NB4 (cell line): ENCODE measurements at regions not wholly inside any gene's neighbourhood (a gene's known extent, or its start where the extent isn't known, plus 50 kb on each side); places are given as distances from the start of the nearest gene placed in this dataset.

Experiments
- MYC ChIP-seq: IDR thresholded peaks from 2 replicates; pipeline ENCODE4 v1.6.1; 2011; ENCODE audit warnings: low read depth, low read length
- POLR2A ChIP-seq: IDR thresholded peaks from 2 replicates; pipeline ENCODE4 v1.6.1; 2011; ENCODE audit warnings: mild to moderate bottlenecking; ENCODE audit not compliant: insufficient read length; ENCODE audit errors: extremely low read depth
- TF ChIP-seq, protein P1 (sequence below): IDR thresholded peaks from one replicate; pipeline ENCODE4 v1.5.1; 2012; ENCODE audit warnings: low read depth, low read length
- TF ChIP-seq, protein P2 (sequence below): IDR thresholded peaks from 2 replicates; pipeline ENCODE4 v1.6.1; 2011; ENCODE audit warnings: low read depth, low read length

DNA sequence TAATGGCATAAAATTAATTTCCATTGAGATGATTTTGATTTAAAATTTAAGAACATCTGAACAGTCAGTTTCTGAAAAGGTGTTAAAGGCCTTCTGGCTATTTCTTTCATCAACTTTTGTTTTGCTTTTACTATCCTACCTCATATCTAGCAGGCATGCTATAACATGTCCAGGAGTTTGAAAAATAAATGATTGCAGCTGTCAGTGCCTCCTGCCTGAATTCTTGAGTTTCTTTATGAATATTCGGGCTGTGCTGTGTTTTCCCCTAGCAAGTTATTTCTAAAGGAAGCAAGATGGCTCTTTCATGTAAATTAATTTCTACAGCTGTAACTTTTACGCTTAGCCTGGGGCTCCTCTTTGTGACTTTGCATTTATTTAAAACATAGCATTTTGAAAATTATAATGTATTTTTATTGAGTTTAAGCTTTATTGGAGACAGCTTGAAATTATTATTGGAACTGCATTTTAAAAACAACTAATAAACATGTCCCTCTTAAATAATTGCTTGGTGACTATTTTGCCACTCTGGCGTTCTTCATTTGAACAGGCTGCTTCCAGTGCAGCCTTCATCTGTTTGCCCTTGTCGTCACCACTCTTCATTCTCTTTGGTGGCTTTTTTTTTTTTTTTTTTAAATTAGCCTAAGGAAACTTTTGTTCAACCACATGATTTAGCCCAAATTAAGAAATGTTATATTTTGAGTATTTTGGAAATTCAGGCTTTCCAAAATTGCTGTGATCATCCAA, 1083.4 kb upstream of the LRRN3 start:
- TF ChIP-seq MYC (no peak), POLR2A (no peak)
- TF ChIP-seq, protein P1, sequence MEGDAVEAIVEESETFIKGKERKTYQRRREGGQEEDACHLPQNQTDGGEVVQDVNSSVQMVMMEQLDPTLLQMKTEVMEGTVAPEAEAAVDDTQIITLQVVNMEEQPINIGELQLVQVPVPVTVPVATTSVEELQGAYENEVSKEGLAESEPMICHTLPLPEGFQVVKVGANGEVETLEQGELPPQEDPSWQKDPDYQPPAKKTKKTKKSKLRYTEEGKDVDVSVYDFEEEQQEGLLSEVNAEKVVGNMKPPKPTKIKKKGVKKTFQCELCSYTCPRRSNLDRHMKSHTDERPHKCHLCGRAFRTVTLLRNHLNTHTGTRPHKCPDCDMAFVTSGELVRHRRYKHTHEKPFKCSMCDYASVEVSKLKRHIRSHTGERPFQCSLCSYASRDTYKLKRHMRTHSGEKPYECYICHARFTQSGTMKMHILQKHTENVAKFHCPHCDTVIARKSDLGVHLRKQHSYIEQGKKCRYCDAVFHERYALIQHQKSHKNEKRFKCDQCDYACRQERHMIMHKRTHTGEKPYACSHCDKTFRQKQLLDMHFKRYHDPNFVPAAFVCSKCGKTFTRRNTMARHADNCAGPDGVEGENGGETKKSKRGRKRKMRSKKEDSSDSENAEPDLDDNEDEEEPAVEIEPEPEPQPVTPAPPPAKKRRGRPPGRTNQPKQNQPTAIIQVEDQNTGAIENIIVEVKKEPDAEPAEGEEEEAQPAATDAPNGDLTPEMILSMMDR, result no peak
- TF ChIP-seq, protein P2, sequence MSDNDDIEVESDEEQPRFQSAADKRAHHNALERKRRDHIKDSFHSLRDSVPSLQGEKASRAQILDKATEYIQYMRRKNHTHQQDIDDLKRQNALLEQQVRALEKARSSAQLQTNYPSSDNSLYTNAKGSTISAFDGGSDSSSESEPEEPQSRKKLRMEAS, result no peak
